ENCODE measurements at regions not wholly inside any gene's neighbourhood (a gene's known extent, or its start where the extent isn't known, plus 50 kb on each side); places are given as distances from the start of the nearest gene placed in this dataset.

- DNase-seq, result no peak
- intact Hi-C loops (cut with DNase I), result no loop called here
These were observed 145.0 kb upstream of the PDE10A start for GRCh38 chr6:165808021-165808420.

DNA sequence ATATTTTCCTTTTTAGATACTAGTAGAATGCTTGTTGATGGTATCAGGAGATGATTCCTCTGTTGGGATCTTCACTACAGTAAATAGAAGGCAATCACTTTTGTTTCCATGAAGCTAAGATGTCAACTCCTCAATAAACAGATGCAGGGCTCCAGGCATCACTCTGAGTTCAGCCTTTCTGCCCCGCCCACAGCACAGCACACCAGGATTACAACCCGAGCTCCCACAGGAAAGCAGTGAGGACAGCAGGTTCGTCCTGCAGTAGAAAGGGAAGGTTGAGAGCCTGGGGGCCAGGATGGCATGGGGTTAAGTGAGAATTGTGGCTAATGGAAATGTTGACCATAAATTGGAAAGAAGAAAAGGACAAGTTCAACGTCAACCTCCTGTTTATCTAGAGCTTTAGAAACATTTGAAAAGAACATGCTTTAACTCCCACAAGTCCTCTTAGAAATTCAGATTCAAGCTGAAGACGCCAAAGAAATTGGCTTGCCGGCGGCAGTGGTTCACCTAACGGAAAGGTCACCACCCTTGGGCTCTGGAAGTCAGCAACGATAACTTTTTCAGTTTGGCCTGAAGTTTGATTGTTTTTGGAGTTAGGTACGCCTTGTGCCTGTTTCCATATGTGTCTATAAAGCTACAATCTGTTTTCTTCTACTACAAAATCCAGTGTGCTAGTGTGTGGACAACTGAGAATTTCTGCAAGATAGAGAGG lies 144.4 kb upstream of the PDE10A start:
- intact Hi-C loops (cut with DNase I), result no loop called here
- DNase-seq, result no peak

- intact Hi-C loops (cut with DNase I), result no loop called here
- no peak for DNase-seq
These were observed 143.2 kb upstream of the PDE10A start for GRCh38 chr6:165806126-165806810.

DNA sequence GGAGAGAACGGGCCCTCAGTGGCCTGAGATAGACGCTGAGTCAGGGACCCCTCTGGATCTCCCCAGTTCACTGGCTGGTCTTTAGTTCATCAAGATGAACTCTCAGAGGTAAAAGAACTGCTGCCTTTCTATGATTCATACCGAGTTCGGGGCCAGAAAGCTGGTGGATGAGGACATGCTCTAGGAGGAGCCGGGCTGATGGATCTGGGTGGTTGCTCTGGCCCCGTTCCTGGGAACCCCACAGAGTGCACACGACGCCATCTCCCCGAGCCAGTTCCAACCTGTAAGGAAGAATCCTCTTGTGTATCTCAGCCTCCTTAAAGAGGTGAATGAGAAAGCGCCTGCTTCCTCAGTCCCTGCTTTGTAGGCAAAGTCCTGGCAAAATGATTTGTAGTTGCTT lies 142.6 kb upstream of the PDE10A start:
- intact Hi-C loops (cut with DNase I), result no loop called here
- no peak for DNase-seq

GRCh38 chr6:165805067-165805555 lies 142.1 kb upstream of the PDE10A start:
- intact Hi-C loops (cut with DNase I), result no loop called here
- no peak for DNase-seq

- DNase-seq, result peak in 3 of 10 donors; percentile 22 to 89 (median 81)
- intact Hi-C loops (cut with DNase I), result no loop called here
These were observed 141.5 kb upstream of the PDE10A start for GRCh38 chr6:165804331-165805066.

DNA sequence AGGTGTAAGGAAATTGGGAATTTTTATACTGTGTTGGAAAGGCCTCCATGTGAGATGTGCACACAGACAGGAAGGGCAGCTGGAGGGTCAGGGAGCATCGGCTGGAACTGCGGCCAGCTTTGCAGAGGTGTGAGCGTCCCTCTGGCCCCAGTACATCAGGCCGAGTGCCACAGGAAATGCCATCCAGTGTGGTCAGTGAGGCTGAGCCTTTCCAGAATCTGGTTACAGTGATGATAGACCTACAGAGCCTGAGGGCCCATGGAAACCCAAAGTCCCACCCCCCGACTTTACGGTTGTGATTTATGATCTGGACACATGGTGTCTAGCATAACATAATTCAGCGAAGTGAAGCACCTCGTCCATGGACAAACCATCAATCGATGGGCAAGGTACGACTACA lies 137.3 kb upstream of the PDE10A start:
- DNase-seq, result no peak
- intact Hi-C loops (cut with DNase I), result no loop called here

DNA sequence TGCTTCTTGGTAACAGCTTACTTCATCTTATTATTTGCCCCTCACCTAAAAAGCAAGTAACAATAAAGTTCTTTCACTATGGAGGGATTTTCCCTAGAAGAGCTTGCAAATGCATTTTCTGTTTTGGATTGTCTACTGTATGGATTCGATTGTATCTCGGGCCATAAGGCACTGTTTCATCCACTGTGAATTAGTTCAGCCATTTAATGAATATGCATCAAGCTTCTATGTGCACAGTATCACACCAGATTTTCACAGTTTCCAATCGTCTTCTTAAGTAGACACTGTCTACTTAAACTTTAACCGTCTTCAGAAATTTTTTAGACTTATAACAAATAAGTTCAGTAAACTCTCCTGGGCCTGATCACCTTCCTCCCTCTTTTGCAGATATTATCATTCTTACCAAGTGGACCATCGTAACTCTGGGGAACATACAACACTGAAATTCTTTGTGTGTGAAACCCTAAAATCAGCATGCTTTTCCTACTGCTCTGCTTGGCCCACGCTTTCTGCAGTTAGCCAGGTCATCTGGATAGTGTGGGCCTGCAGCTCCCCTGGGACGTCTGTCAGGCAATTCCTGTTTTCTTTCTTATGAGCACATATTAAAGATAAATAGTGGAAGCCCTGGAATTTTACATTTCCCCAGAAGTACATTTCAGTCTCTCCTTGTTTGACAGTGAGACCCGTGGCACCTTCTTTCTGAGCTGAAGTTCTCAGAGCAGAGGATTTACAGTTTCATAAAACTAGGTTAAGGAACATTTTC lies 136.5 kb upstream of the PDE10A start:
- intact Hi-C loops (cut with DNase I), result no loop called here
- DNase-seq, result no peak

DNA sequence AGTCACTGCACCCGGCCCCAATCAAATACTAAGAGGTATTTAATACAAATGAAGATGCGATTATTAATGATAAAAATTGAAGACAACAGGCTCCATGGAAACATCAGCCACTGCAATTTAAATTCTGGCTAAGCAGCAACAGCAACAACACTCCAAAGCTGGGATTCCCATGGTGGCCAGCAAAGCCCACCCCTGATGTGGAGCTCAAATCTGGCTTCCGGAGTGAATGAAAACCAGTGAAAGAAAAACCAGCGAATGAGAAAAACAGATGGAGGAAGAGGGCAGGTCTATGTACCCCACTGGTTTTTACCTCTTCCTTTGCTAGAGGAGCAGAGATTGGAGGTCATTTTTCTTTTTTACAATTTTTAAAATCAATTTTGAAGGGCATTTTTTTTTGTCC lies 135.9 kb upstream of the PDE10A start:
- intact Hi-C loops (cut with DNase I), result no loop called here

GRCh38 chr6:165794179-165794601 lies 131.1 kb upstream of the PDE10A start:
- DNase-seq, result no peak
- intact Hi-C loops (cut with DNase I), result no loop called here

More for the DNA sequence above, 135.9 kb upstream of the PDE10A start:
- no peak for DNase-seq

GRCh38 chr6:165793287-165793825 lies 130.3 kb upstream of the PDE10A start:
- DNase-seq, result no peak
- intact Hi-C loops (cut with DNase I), result no loop called here

GRCh38 chr6:165791876-165792437 lies 128.9 kb upstream of the PDE10A start:
- intact Hi-C loops (cut with DNase I), result no loop called here
- peak in 1 of 10 donors; percentile 79 for DNase-seq

DNA sequence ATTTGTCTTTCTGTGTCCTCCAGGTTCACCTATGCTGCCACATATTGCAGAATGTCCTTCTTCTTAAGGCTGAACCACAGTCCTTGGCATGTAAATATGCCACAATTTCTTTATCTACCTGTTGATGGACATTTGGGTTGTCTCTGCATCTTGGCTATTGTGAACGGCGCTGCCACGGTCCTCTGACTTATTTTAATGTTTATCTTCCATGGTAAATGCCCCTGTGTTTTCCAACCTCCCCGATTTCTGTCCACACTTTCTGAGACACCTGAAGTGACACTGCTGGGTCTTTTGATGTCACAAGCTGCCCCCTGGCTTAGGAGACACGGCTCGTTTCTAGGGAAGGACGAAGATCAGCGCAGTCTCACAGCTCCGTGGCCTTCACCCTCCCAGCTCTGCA lies 128.3 kb upstream of the PDE10A start:
- DNase-seq, result no peak
- intact Hi-C loops (cut with DNase I), result no loop called here

- intact Hi-C loops (cut with DNase I), result no loop called here
- DNase-seq, result no peak
These were observed 119.8 kb upstream of the PDE10A start for GRCh38 chr6:165782812-165783211.

GRCh38 chr6:165782134-165782533 lies 119.1 kb upstream of the PDE10A start:
- no peak for DNase-seq
- intact Hi-C loops (cut with DNase I), result no loop called here

DNA sequence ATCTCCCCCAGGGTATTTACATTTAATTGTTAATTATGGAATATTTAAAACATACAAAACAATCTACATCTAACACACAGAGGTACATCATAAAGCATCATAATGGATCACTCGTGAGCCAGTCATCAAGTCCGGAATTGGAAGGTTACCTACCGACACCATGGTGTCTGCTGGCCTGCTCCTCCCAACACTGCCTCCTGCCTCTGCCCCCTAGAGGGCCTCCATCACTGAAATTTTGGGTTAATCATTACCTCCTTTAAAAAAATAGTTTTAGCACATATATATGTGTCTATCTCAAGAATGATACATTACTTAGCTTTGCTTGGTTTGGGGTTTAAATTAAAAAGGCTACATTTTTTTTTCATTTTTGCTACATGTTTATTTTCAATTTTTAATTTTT lies 114.6 kb upstream of the PDE10A start:
- no peak for DNase-seq
- intact Hi-C loops (cut with DNase I), result no loop called here

DNA sequence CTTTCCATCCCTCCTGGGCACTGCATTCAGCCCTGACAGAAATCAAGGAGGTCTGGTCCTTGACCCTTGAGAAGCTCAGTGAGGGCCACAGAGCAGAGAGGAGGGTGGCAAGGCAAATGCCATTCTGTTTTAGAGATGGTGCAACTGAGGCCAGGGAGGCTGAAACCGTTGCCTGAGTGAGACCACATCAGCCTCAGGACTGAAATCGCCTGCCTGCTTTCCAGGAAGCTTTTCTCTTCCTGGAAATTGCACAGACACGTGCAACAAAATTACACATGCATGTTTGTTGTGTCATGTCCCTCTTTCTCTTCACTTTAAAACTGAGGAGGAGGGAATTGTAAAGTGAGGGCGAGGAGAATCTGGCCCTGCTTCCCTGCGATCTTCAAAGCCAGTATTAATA lies 113.7 kb upstream of the PDE10A start:
- intact Hi-C loops (cut with DNase I), result no loop called here
- DNase-seq, result no peak

DNA sequence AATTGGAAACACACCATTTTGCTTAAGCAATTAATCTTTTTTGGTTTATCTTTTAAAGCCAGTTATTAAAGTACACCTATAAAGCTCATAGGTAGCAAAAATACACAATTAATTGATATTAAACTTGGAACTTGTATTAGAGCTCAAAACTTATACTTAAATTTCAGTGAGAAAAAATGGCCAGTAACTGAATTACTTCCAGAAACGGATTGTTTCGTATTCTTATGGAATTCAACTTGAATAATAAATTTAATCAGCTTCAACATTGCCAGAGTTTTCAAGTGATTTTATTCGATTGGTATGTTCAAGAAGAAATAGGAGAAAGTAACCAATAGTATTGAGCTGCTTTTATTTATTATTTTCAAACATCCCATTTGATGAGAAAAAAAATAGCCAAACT lies 112.7 kb upstream of the PDE10A start:
- no peak for DNase-seq
- intact Hi-C loops (cut with DNase I), result no loop called here

GRCh38 chr6:165774903-165775601 lies 112.0 kb upstream of the PDE10A start:
- DNase-seq, result no peak
- intact Hi-C loops (cut with DNase I), result no loop called here
